ENCODE measurements at regions not wholly inside any gene's neighbourhood (a gene's known extent, or its start where the extent isn't known, plus 50 kb on each side); places are given as distances from the start of the nearest gene placed in this dataset.

DNA sequence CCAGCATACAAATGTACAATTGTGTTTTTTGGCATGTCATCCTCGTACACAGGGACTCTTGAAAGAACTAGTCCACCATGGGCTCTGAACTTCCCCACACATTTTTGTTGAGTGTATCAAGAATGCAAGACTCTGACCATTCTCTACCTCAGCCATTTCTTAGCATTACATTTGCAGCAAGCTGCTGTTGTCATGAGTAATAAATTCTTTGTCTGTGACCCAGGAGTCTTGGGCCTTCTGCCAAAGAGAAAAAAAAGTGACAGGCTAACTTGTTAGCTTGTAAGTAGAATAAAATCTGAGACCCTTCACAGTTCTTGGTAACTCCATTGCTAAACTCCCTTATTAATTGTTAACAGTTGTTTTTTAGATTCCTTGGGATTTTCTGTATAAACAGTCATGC is 542.3 kb upstream of the MBL2 start:
- no peak overlapping the region for H2AFZ ChIP-seq (ENCODE audit: low read depth, low read length, poor library complexity, severe bottlenecking)
- ChIA-PET POLR2A (no interaction called here), CTCF (no interaction called here), RAD21 (ENCODE audit: low non-redundant PET in 1 of 2, low total read pairs in 2 of 2, uncharacterized antibody in 2 of 2, unreplicated experiment in 2 of 2) (no interaction called here)
- H3K9me2 ChIP-seq (ENCODE audit: insufficient read depth): no peaks in the 10 kb centered on the region
- DNase-seq (ENCODE audit: low read depth, low spot score) (no peak), ATAC-seq (no peak)
- TF ChIP-seq POLR2AphosphoS5 (IDR thresholded peaks at IDR 0.05; ENCODE audit: low read depth, low read length): no peak
- TF ChIP-seq POLR2A (IDR thresholded peaks at IDR 0.05; ENCODE audit: borderline replicate concordance, extremely low read depth, insufficient read depth, insufficient read length): no peak
- no peak for TF ChIP-seq EGR1 (IDR thresholded peaks at IDR 0.05; ENCODE audit: low read depth)
- TF ChIP-seq ZFX (IDR thresholded peaks at IDR 0.05): no peak
- TF ChIP-seq JUND (IDR thresholded peaks at IDR 0.05): no peak
- no peak for TF ChIP-seq SP1 (IDR thresholded peaks at IDR 0.05; ENCODE audit: low read depth)
- no peak for TF ChIP-seq SRF (IDR thresholded peaks at IDR 0.05; ENCODE audit: low read depth)
- no peak for TF ChIP-seq ZNF274 (IDR thresholded peaks at IDR 0.05; ENCODE audit: low read depth, low read length)
- TF ChIP-seq, protein P1, sequence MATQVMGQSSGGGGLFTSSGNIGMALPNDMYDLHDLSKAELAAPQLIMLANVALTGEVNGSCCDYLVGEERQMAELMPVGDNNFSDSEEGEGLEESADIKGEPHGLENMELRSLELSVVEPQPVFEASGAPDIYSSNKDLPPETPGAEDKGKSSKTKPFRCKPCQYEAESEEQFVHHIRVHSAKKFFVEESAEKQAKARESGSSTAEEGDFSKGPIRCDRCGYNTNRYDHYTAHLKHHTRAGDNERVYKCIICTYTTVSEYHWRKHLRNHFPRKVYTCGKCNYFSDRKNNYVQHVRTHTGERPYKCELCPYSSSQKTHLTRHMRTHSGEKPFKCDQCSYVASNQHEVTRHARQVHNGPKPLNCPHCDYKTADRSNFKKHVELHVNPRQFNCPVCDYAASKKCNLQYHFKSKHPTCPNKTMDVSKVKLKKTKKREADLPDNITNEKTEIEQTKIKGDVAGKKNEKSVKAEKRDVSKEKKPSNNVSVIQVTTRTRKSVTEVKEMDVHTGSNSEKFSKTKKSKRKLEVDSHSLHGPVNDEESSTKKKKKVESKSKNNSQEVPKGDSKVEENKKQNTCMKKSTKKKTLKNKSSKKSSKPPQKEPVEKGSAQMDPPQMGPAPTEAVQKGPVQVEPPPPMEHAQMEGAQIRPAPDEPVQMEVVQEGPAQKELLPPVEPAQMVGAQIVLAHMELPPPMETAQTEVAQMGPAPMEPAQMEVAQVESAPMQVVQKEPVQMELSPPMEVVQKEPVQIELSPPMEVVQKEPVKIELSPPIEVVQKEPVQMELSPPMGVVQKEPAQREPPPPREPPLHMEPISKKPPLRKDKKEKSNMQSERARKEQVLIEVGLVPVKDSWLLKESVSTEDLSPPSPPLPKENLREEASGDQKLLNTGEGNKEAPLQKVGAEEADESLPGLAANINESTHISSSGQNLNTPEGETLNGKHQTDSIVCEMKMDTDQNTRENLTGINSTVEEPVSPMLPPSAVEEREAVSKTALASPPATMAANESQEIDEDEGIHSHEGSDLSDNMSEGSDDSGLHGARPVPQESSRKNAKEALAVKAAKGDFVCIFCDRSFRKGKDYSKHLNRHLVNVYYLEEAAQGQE (IDR thresholded peaks at IDR 0.05; ENCODE audit: low read depth): no peak
- TF ChIP-seq FOSL1 (IDR thresholded peaks at IDR 0.05; ENCODE audit: low read depth): no peak
- no peak for TF ChIP-seq CEBPB (IDR thresholded peaks at IDR 0.05; ENCODE audit: low read depth)
- TF ChIP-seq, protein P2, sequence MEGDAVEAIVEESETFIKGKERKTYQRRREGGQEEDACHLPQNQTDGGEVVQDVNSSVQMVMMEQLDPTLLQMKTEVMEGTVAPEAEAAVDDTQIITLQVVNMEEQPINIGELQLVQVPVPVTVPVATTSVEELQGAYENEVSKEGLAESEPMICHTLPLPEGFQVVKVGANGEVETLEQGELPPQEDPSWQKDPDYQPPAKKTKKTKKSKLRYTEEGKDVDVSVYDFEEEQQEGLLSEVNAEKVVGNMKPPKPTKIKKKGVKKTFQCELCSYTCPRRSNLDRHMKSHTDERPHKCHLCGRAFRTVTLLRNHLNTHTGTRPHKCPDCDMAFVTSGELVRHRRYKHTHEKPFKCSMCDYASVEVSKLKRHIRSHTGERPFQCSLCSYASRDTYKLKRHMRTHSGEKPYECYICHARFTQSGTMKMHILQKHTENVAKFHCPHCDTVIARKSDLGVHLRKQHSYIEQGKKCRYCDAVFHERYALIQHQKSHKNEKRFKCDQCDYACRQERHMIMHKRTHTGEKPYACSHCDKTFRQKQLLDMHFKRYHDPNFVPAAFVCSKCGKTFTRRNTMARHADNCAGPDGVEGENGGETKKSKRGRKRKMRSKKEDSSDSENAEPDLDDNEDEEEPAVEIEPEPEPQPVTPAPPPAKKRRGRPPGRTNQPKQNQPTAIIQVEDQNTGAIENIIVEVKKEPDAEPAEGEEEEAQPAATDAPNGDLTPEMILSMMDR (IDR thresholded peaks at IDR 0.05 in 2 of 3, conservative IDR thresholded peaks at IDR 0.05 in 1 of 3; ENCODE audit: borderline replicate concordance in 1 of 3, insufficient read depth in 1 of 3, low read depth in 2 of 3, low read length in 2 of 3): no peak
- TF ChIP-seq SIN3A (IDR thresholded peaks at IDR 0.05; ENCODE audit: low read depth): no peak
- TF ChIP-seq, protein P3, sequence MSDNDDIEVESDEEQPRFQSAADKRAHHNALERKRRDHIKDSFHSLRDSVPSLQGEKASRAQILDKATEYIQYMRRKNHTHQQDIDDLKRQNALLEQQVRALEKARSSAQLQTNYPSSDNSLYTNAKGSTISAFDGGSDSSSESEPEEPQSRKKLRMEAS (IDR thresholded peaks at IDR 0.05): no peak
- no peak for TF ChIP-seq CBX3 (IDR thresholded peaks at IDR 0.05; ENCODE audit: low read depth)
- H3K4me2 ChIP-seq (ENCODE audit: low read length): no peak overlapping the region
- H3K9ac ChIP-seq (ENCODE audit: low read length): no peak overlapping the region
- H4K20me1 ChIP-seq (ENCODE audit: insufficient read depth): no peaks in the 10 kb centered on the region
- H3K27ac ChIP-seq (ENCODE audit: low read depth, low read length): no peak overlapping the region
- no peaks in the 10 kb centered on the region for H3K4me1 ChIP-seq (ENCODE audit: control insufficient read depth in 1 of 2, insufficient read depth in 2 of 2, low read length in 2 of 2)
- BruUV-seq (replicated peaks): no TSS peak
- H3K36me3 ChIP-seq (ENCODE audit: control insufficient read depth in 1 of 2, insufficient read depth in 2 of 2, low read length in 2 of 2): no peaks in the 10 kb centered on the region
- no peaks in the 10 kb centered on the region for H3K79me2 ChIP-seq (ENCODE audit: insufficient read depth, low read length)
- no peak overlapping the region for H3K4me3 ChIP-seq (replicated peaks in 1 of 2; ENCODE audit: low read depth in 1 of 2, low read length in 2 of 2)
- peaks cover 3 to 25% of the 10 kb centered on the region in 2 experiments; a peak in 2 of 4 replicates for H3K9me3 ChIP-seq (ENCODE audit: control insufficient read depth in 1 of 2, insufficient read depth in 1 of 2, low read depth in 1 of 2, low read length in 2 of 2)
- no peaks in the 10 kb centered on the region for H3K27me3 ChIP-seq (ENCODE audit: insufficient read depth, low read length)
- intact Hi-C loops (cut with micrococcal nuclease): no loop called here
